H1 (cell line): ENCODE measurements at regions not wholly inside any gene's neighbourhood (a gene's known extent, or its start where the extent isn't known, plus 50 kb on each side); places are given as distances from the start of the nearest gene placed in this dataset.

Experiments used
- CTCF ChIA-PET: fragments of 300-600 bp; sonication (Branson Sonifier 250); formaldehyde crosslinking; loops from one replicate; lab custom pipeline; 2021; ENCODE audit not compliant: partially characterized antibody; lab: Charles Lee
- POLR2A ChIA-PET: fragments of 300-600 bp; sonication (Branson Sonifier 250); formaldehyde crosslinking; loops from one replicate; lab custom pipeline; 2021; ENCODE audit warnings: inconsistent platforms; ENCODE audit not compliant: partially characterized antibody; lab: Charles Lee
- DNase-seq, 2 experiments: peaks; one replicate each; pipeline versions ENCODE4 v3.0.0 to v3.0.0-alpha.2; 2010 to 2022; ENCODE audit warnings: low spot score in 2 of 2, low read depth in 1 of 2, mixed read lengths in 1 of 2
- FAIRE-seq: peaks from 2 replicates; lab custom pipeline; 2011; peaks lifted over from hg19 to GRCh38; lab: Jason Lieb, UNC
- H2AFZ ChIP-seq: 2 replicates; pipeline ENCODE4 v1.8.1; 2012; ENCODE audit warnings: low read length, inconsistent platforms
- H2AK5ac ChIP-seq: 2 replicates; pipeline ENCODE4 v1.6.1; 2013; ENCODE audit warnings: low read depth, low read length
- H2BK120ac ChIP-seq: replicated peaks from 2 replicates; pipeline ENCODE3; 2013; ENCODE audit warnings: low read depth, low read length, inconsistent platforms
- H2BK12ac ChIP-seq: 2 replicates; pipeline ENCODE4 v1.6.1; 2013; ENCODE audit warnings: low read depth, low read length
- H2BK15ac ChIP-seq: 2 replicates; pipeline ENCODE4 v1.6.1; 2013; ENCODE audit warnings: low read length
- H2BK20ac ChIP-seq: 2 replicates; pipeline ENCODE4 v1.6.1; 2013; ENCODE audit warnings: low read length
- H2BK5ac ChIP-seq: 2 replicates; pipeline ENCODE4 v1.6.1; 2013; ENCODE audit warnings: low read depth, low read length
- H3K14ac ChIP-seq: 2 replicates; pipeline ENCODE4 v1.6.1; 2013; ENCODE audit warnings: inconsistent platforms; ENCODE audit not compliant: insufficient read length
- H3K18ac ChIP-seq: 2 replicates; pipeline ENCODE4 v1.6.1; 2013; ENCODE audit warnings: low read length; ENCODE audit errors: extremely low read depth
- H3K23ac ChIP-seq: 2 replicates; pipeline ENCODE4 v1.6.1; 2013; ENCODE audit warnings: inconsistent platforms; ENCODE audit not compliant: insufficient read length
- H3K23me2 ChIP-seq: 2 replicates; pipeline ENCODE4 v1.6.1; 2013; ENCODE audit warnings: low read depth, low read length
- H3K27ac ChIP-seq: 2 replicates; pipeline ENCODE4 v1.6.1; 2011; ENCODE audit warnings: low read depth, low read length, inconsistent platforms
- H3K27me3 ChIP-seq, 4 experiments: replicated peaks in 1 of 4; 1 replicate in 1 of 4; 2 replicates in 3 of 4; pipeline versions ENCODE4 v1.6.1 to v1.8.1; 2011 to 2013; ENCODE audit warnings: low read length in 3 of 4, mild to moderate bottlenecking in 3 of 4, inconsistent platforms in 2 of 4, mixed read lengths in 2 of 4, moderate library complexity in 1 of 4; ENCODE audit not compliant: control insufficient read depth in 3 of 4, insufficient read depth in 3 of 4; ENCODE audit errors: extremely low read depth in 1 of 4
- H3K36me3 ChIP-seq, 4 experiments: 2 replicates each; pipeline versions ENCODE4 v1.6.1 to v1.8.1; 2011 to 2013; ENCODE audit warnings: mild to moderate bottlenecking in 4 of 4, low read length in 3 of 4, moderate library complexity in 2 of 4, control low read depth in 1 of 4, inconsistent platforms in 1 of 4; ENCODE audit not compliant: insufficient read depth in 4 of 4, control insufficient read depth in 2 of 4
- H3K4ac ChIP-seq: replicated peaks from 2 replicates; pipeline ENCODE3; 2013; ENCODE audit warnings: low read length, low read depth, mixed read lengths, inconsistent platforms; ENCODE audit not compliant: insufficient read length
- H3K4me1 ChIP-seq, 4 experiments: replicated peaks in 1 of 4; 1 replicate in 1 of 4; 2 replicates in 3 of 4; pipeline versions ENCODE4 v1.6.1 to v1.8.1; 2011 to 2013; ENCODE audit warnings: low read length in 3 of 4, inconsistent platforms in 2 of 4, mixed read lengths in 1 of 4; ENCODE audit not compliant: insufficient read depth in 4 of 4, control insufficient read depth in 3 of 4
- H3K4me2 ChIP-seq, 2 experiments: 2 replicates each; pipeline versions ENCODE4 v1.6.1 to v1.8.1; 2011 to 2013; ENCODE audit warnings: low read depth in 2 of 2, low read length in 2 of 2, control low read depth in 1 of 2, inconsistent platforms in 1 of 2, mild to moderate bottlenecking in 1 of 2; ENCODE audit not compliant: insufficient read depth in 1 of 2
- H3K4me3 ChIP-seq, 4 experiments: fragments of 200-600, 300-600 bp in 1 of 4; sonication (generic), shearing (Covaris generic), sonication (Bioruptor Twin) in 1 of 4; 2 replicates each; pipeline versions ENCODE4 v1.5.1 to v1.8.1; 2011 to 2016; ENCODE audit warnings: low read length in 4 of 4, low read depth in 3 of 4, control low read depth in 2 of 4, inconsistent platforms in 2 of 4, mild to moderate bottlenecking in 2 of 4, mixed read lengths in 1 of 4, moderate library complexity in 1 of 4; ENCODE audit not compliant: insufficient read depth in 2 of 4; ENCODE audit errors: extremely low read depth in 1 of 4
- H3K56ac ChIP-seq: replicated peaks from 2 replicates; pipeline ENCODE3; 2013; ENCODE audit warnings: low read depth, mild to moderate bottlenecking, mixed read lengths, low read length, inconsistent platforms; ENCODE audit not compliant: insufficient read length
- H3K79me1 ChIP-seq: 2 replicates; pipeline ENCODE4 v1.6.1; 2013; ENCODE audit warnings: low read depth, low read length, control low read depth
- H3K79me2 ChIP-seq, 2 experiments: 2 replicates each; pipeline versions ENCODE4 v1.6.1 to v1.8.1; 2012 to 2013; ENCODE audit warnings: low read length in 2 of 2, mild to moderate bottlenecking in 2 of 2, inconsistent platforms in 1 of 2; ENCODE audit not compliant: insufficient read depth in 2 of 2, control insufficient read depth in 1 of 2
- H3K9ac ChIP-seq, 4 experiments: replicated peaks in 1 of 4; 1 replicate in 1 of 4; 2 replicates in 3 of 4; pipeline versions ENCODE4 v1.6.1 to v1.8.1; 2011 to 2013; ENCODE audit warnings: low read depth in 3 of 4, low read length in 3 of 4, control low read depth in 2 of 4, mild to moderate bottlenecking in 2 of 4, moderate library complexity in 2 of 4, inconsistent platforms in 1 of 4; ENCODE audit errors: extremely low read depth in 1 of 4
- H3K9me3 ChIP-seq, 2 experiments: 2 replicates each; pipeline versions ENCODE4 v1.6.1 to v1.8.1; 2012 to 2013; ENCODE audit warnings: mild to moderate bottlenecking in 2 of 2, moderate library complexity in 2 of 2, control low read depth in 1 of 2, inconsistent platforms in 1 of 2, low read depth in 1 of 2, low read length in 1 of 2, mixed read lengths in 1 of 2; ENCODE audit not compliant: insufficient read depth in 2 of 2
- H4K20me1 ChIP-seq, 2 experiments: replicated peaks in 1 of 2; 2 replicates each; pipeline versions ENCODE3 to v1.8.1; 2011 to 2013; ENCODE audit warnings: inconsistent platforms in 2 of 2, low read length in 2 of 2, mild to moderate bottlenecking in 1 of 2; ENCODE audit not compliant: insufficient read depth in 2 of 2, control insufficient read depth in 1 of 2
- H4K5ac ChIP-seq: 2 replicates; pipeline ENCODE4 v1.6.1; 2013; ENCODE audit warnings: low read length, low read depth, mixed read lengths, inconsistent platforms; ENCODE audit not compliant: insufficient read length
- H4K8ac ChIP-seq: 2 replicates; pipeline ENCODE4 v1.8.0; 2013; ENCODE audit warnings: mild to moderate bottlenecking, moderate library complexity, low read length, inconsistent platforms; ENCODE audit not compliant: insufficient read depth; ENCODE audit errors: extremely low read depth
- H4K91ac ChIP-seq: replicated peaks from 2 replicates; pipeline ENCODE3; 2013; ENCODE audit warnings: low read length, mixed read lengths, inconsistent platforms; ENCODE audit not compliant: insufficient read length
- CHD1 ChIP-seq: IDR thresholded peaks from 2 replicates; pipeline ENCODE4 v1.6.1; 2012; ENCODE audit warnings: low read depth, low read length, improper control_type of control experiment
- ZNF274 ChIP-seq: IDR thresholded peaks from 2 replicates; pipeline ENCODE4 v1.7.0; 2012; ENCODE audit warnings: low read length, borderline replicate concordance; ENCODE audit errors: extremely low read depth
- WGBS, 2 experiments: shearing (Covaris generic) in 1 of 2; methylation state at CpG; one replicate each; pipeline versions ENCODE4 v1.1.6 to v1.1.7; 2013 to 2015; ENCODE audit warnings: low lambda C conversion rate in 2 of 2, mixed read lengths in 2 of 2, inconsistent platforms in 1 of 2, low coverage in 1 of 2, missing lambda C conversion rate in 1 of 2; ENCODE audit not compliant: insufficient replicate concordance in 2 of 2, insufficient coverage in 1 of 2, insufficient read length in 1 of 2; ENCODE audit errors: extremely low coverage in 1 of 2, missing lambda C conversion rate in 1 of 2; 5-methylcytosine and 5-hydroxymethylcytosine counted together

GRCh38 chr12:38386205-38386985 is 69.8 kb downstream of the ALG10B start:
- H3K18ac ChIP-seq: no peak overlapping the region
- H3K4ac ChIP-seq: no peak overlapping the region
- DNase-seq (no peak), FAIRE-seq (no peak)
- POLR2A ChIA-PET: no interaction called here
- H3K27ac ChIP-seq: no peak overlapping the region
- no peak overlapping the region for H3K23ac ChIP-seq
- no peaks in the 10 kb centered on the region for H3K9me3 ChIP-seq
- no peak overlapping the region for H3K4me2 ChIP-seq
- no peak overlapping the region for H4K5ac ChIP-seq
- H2BK15ac ChIP-seq: no peak overlapping the region
- H3K9ac ChIP-seq: no peak overlapping the region
- no peak overlapping the region for H4K91ac ChIP-seq
- no peak overlapping the region for H3K56ac ChIP-seq
- TF ChIP-seq CHD1: no peak
- no peak for TF ChIP-seq ZNF274
- no peak overlapping the region for H2AK5ac ChIP-seq
- H2BK20ac ChIP-seq: no peak overlapping the region
- peaks cover 0 to 4% (median 0%) of the 10 kb centered on the region in 4 experiments; a peak in 1 of 7 replicates for H3K4me1 ChIP-seq
- no peaks in the 10 kb centered on the region for H3K79me1 ChIP-seq
- H4K8ac ChIP-seq: no peak overlapping the region
- H2BK12ac ChIP-seq: no peak overlapping the region
- no peak overlapping the region for H2BK5ac ChIP-seq
- H3K4me3 ChIP-seq: no peak overlapping the region
- H3K36me3 ChIP-seq: no peaks in the 10 kb centered on the region
- no peaks in the 10 kb centered on the region for H4K20me1 ChIP-seq
- H2AFZ ChIP-seq: no peak overlapping the region
- WGBS, 2 experiments: 91% methylated on average over 4 of the region's 4 CpGs; no CpG with 5 or more reads in 1 of the 2 experiments
- H3K27me3 ChIP-seq: no peaks in the 10 kb centered on the region
- CTCF ChIA-PET: interaction anchor here (1.0 kb wide), 1 partner anchor 12 kb away, joined by 3 read pairs; no protein-coding TSS in a partner anchor
- H3K23me2 ChIP-seq: no peaks in the 10 kb centered on the region
- no peak overlapping the region for H2BK120ac ChIP-seq
- no peak overlapping the region for H3K14ac ChIP-seq
- H3K79me2 ChIP-seq: no peaks in the 10 kb centered on the region
